IMR-90 (cell line): ENCODE measurements at regions not wholly inside any gene's neighbourhood (a gene's known extent, or its start where the extent isn't known, plus 50 kb on each side); places are given as distances from the start of the nearest gene placed in this dataset.

ENCODE experiments used
- ATAC-seq: fragments of 200-7000 bp; cut with Tn5 transposase; 2 replicates; pipeline ENCODE4 v1.9.1; 2020; ENCODE audit warnings: low read depth, mild to moderate bottlenecking, moderate library complexity
- BruUV-seq: library from RNA; stranded (reverse); fragments of 400-500 nt; replicated peaks from 2 replicates; lab custom pipeline; 2021; lab: Mats Ljungman, UMichigan
- CTCF ChIA-PET: fragments of 300-600 bp; formaldehyde crosslinking; extraction: SDS; loops from one replicate; lab custom pipeline; 2021; ENCODE audit warnings: antibody characterized with exemption; lab: Yijun Ruan, JAX
- POLR2A ChIA-PET: fragments of 300-600 bp; sonication (Branson Sonifier 250); formaldehyde crosslinking; loops from one replicate; lab custom pipeline; 2022; ENCODE audit warnings: antibody characterized with exemption; ENCODE audit not compliant: unreplicated experiment; lab: Charles Lee
- DNase-seq: peaks from one replicate; pipeline ENCODE4 v3.0.0; 2013
- H2AFZ ChIP-seq: replicated peaks from 2 replicates; pipeline ENCODE3; 2013; ENCODE audit warnings: low read length, mild to moderate bottlenecking; ENCODE audit not compliant: poor library complexity
- H2AK5ac ChIP-seq: 2 replicates; pipeline ENCODE4 v1.6.1; 2013; ENCODE audit warnings: low read depth, low read length, inconsistent platforms
- H2AK9ac ChIP-seq: replicated peaks from 2 replicates; pipeline ENCODE3; 2013; ENCODE audit warnings: mild to moderate bottlenecking, low read depth, low read length, moderate library complexity; ENCODE audit not compliant: poor library complexity
- H2BK120ac ChIP-seq: 2 replicates; pipeline ENCODE4 v1.6.1; 2013; ENCODE audit warnings: low read depth, low read length, inconsistent platforms
- H2BK15ac ChIP-seq: 3 replicates; pipeline ENCODE4 v1.6.1; 2013; ENCODE audit warnings: low read depth, low read length, inconsistent platforms
- H2BK20ac ChIP-seq: 2 replicates; pipeline ENCODE4 v1.6.1; 2013; ENCODE audit warnings: low read depth, mild to moderate bottlenecking, inconsistent platforms, low read length, moderate library complexity
- H2BK5ac ChIP-seq: 2 replicates; pipeline ENCODE4 v1.6.1; 2013; ENCODE audit warnings: mild to moderate bottlenecking, low read depth, low read length, inconsistent platforms; ENCODE audit not compliant: poor library complexity, severe bottlenecking
- H3K14ac ChIP-seq: replicated peaks from 2 replicates; pipeline ENCODE4 v1.6.1; 2013; ENCODE audit warnings: low read depth, low read length, inconsistent platforms
- H3K18ac ChIP-seq: 2 replicates; pipeline ENCODE4 v1.6.1; 2013; ENCODE audit warnings: low read depth, low read length, control low read depth
- H3K23ac ChIP-seq: 2 replicates; pipeline ENCODE4 v1.6.1; 2013; ENCODE audit warnings: low read depth, low read length, inconsistent platforms
- H3K27ac ChIP-seq: 2 replicates; pipeline ENCODE4 v1.5.1; 2013; ENCODE audit warnings: mild to moderate bottlenecking, control low read depth, low read length; ENCODE audit not compliant: insufficient read depth
- H3K27me3 ChIP-seq: 2 replicates; pipeline ENCODE4 v1.6.1; 2013; ENCODE audit warnings: low read length; ENCODE audit not compliant: control insufficient read depth, insufficient read depth
- H3K36me3 ChIP-seq: 2 replicates; pipeline ENCODE4 v1.6.1; 2013; ENCODE audit warnings: low read length, mixed read lengths; ENCODE audit not compliant: control insufficient read depth, insufficient read depth
- H3K4ac ChIP-seq: 2 replicates; pipeline ENCODE4 v1.6.1; 2013; ENCODE audit warnings: low read depth, low read length, inconsistent platforms
- H3K4me1 ChIP-seq: 2 replicates; pipeline ENCODE4 v1.6.1; 2013; ENCODE audit warnings: low read length, mixed read lengths; ENCODE audit not compliant: control insufficient read depth, insufficient read depth
- H3K4me2 ChIP-seq: 2 replicates; pipeline ENCODE4 v1.6.1; 2013; ENCODE audit warnings: low read depth, mild to moderate bottlenecking, control low read depth, low read length, moderate library complexity
- H3K4me3 ChIP-seq: 2 replicates; pipeline ENCODE4 v1.5.1; 2013; ENCODE audit warnings: low read depth, mild to moderate bottlenecking, control low read depth, low read length, moderate library complexity; ENCODE audit not compliant: insufficient read depth
- H3K56ac ChIP-seq: 2 replicates; pipeline ENCODE4 v1.6.1; 2013; ENCODE audit warnings: low read length, inconsistent platforms; ENCODE audit not compliant: insufficient read depth; ENCODE audit errors: extremely low read depth
- H3K79me1 ChIP-seq, 2 experiments: 2 replicates each; pipeline ENCODE4 v1.6.1; 2013; ENCODE audit warnings: low read length in 2 of 2, inconsistent platforms in 1 of 2, low read depth in 1 of 2
- H3K9ac ChIP-seq: 2 replicates; pipeline ENCODE4 v1.6.1; 2013; ENCODE audit warnings: low read depth, low read length, control low read depth
- H3K9me1 ChIP-seq: 2 replicates; pipeline ENCODE4 v1.6.1; 2013; ENCODE audit warnings: low read length, inconsistent platforms; ENCODE audit not compliant: insufficient read depth
- H3K9me3 ChIP-seq: 2 replicates; pipeline ENCODE4 v1.6.1; 2013; ENCODE audit warnings: low read length; ENCODE audit not compliant: control insufficient read depth, insufficient read depth
- H4K20me1 ChIP-seq: 2 replicates; pipeline ENCODE4 v1.6.1; 2013; ENCODE audit warnings: low read length, inconsistent platforms; ENCODE audit not compliant: insufficient read depth
- H4K5ac ChIP-seq: 2 replicates; pipeline ENCODE4 v1.6.1; 2013; ENCODE audit warnings: mild to moderate bottlenecking, low read depth, low read length, control low read depth
- H4K8ac ChIP-seq, 2 experiments: 2 replicates each; pipeline ENCODE4 v1.6.1; 2013; ENCODE audit warnings: low read depth in 2 of 2, low read length in 2 of 2, control low read depth in 1 of 2, inconsistent platforms in 1 of 2
- H4K91ac ChIP-seq: 2 replicates; pipeline ENCODE4 v1.6.1; 2013; ENCODE audit warnings: low read depth, low read length, inconsistent platforms; ENCODE audit not compliant: insufficient read depth
- BHLHE40 ChIP-seq: fragments of 150-350 bp; IDR thresholded peaks from 2 replicates; pipeline ENCODE4 v1.6.1; 2016; ENCODE audit warnings: mild to moderate bottlenecking, low read depth, low read length
- CEBPB ChIP-seq: IDR thresholded peaks from 2 replicates; pipeline ENCODE4 v1.6.1; 2012; ENCODE audit warnings: low read depth, low read length, improper control_type of control experiment
- CHD1 ChIP-seq: IDR thresholded peaks from 2 replicates; pipeline ENCODE4 v1.6.1; 2012; ENCODE audit warnings: low read depth, low read length, improper control_type of control experiment
- CTCF ChIP-seq: conservative IDR thresholded peaks from 2 replicates; pipeline ENCODE4 v1.5.1; 2012; ENCODE audit warnings: mild to moderate bottlenecking, low read depth, low read length, improper control_type of control experiment
- ELK1 ChIP-seq: fragments of 150-350 bp; IDR thresholded peaks from 2 replicates; pipeline ENCODE4 v1.6.1; 2016; ENCODE audit warnings: low read depth, mild to moderate bottlenecking, low read length, moderate library complexity, borderline replicate concordance
- FOS ChIP-seq: fragments of 150-350 bp; IDR thresholded peaks from 2 replicates; pipeline ENCODE4 v1.6.1; 2016; ENCODE audit warnings: low read depth, low read length
- MAFK ChIP-seq: IDR thresholded peaks from 2 replicates; pipeline ENCODE4 v1.6.1; 2012; ENCODE audit warnings: low read depth, low read length, improper control_type of control experiment
- MAZ ChIP-seq: IDR thresholded peaks from 2 replicates; pipeline ENCODE4 v1.6.1; 2012; ENCODE audit warnings: low read depth, mild to moderate bottlenecking, low read length, improper control_type of control experiment, moderate library complexity, borderline replicate concordance
- MXI1 ChIP-seq: IDR thresholded peaks from 2 replicates; pipeline ENCODE4 v1.6.1; 2012; ENCODE audit warnings: low read depth, mild to moderate bottlenecking, low read length, moderate library complexity, borderline replicate concordance
- NFE2L2 ChIP-seq: fragments of 150-350 bp; IDR thresholded peaks from 2 replicates; pipeline ENCODE4 v1.6.1; 2016; ENCODE audit warnings: low read depth, mild to moderate bottlenecking, low read length
- POLR2A ChIP-seq: IDR thresholded peaks from 2 replicates; pipeline ENCODE4 v1.6.1; 2012; ENCODE audit warnings: mild to moderate bottlenecking, low read depth, low read length
- RAD21 ChIP-seq: IDR thresholded peaks from 2 replicates; pipeline ENCODE4 v1.6.1; 2012; ENCODE audit warnings: low read length, improper control_type of control experiment
- RCOR1 ChIP-seq: IDR thresholded peaks from 2 replicates; pipeline ENCODE4 v1.6.1; 2012; ENCODE audit warnings: mild to moderate bottlenecking, low read length, improper control_type of control experiment; ENCODE audit not compliant: insufficient replicate concordance
- RFX5 ChIP-seq: IDR thresholded peaks from 2 replicates; pipeline ENCODE4 v1.8.0; 2012; ENCODE audit warnings: low read depth, mild to moderate bottlenecking, low read length, moderate library complexity
- SMC3 ChIP-seq: fragments of 150-350 bp; IDR thresholded peaks from 2 replicates; pipeline ENCODE4 v1.6.1; 2016; ENCODE audit warnings: low read depth, mild to moderate bottlenecking, antibody characterized with exemption, low read length, moderate library complexity
- USF2 ChIP-seq: fragments of 150-350 bp; IDR thresholded peaks from 2 replicates; pipeline ENCODE4 v1.6.1; 2017; ENCODE audit warnings: mild to moderate bottlenecking, antibody characterized with exemption, low read length, low read depth
- WGBS, 2 experiments: methylation state at CpG; one replicate each; pipeline versions ENCODE4 v1.1.5 to v1.1.7; 2013; ENCODE audit warnings: missing lambda C conversion rate in 2 of 2; ENCODE audit not compliant: insufficient read length in 1 of 2; ENCODE audit errors: extremely low coverage in 2 of 2; 5-methylcytosine and 5-hydroxymethylcytosine counted together
- dilution Hi-C: fragments of 300-500 bp; cut with HindIII; formaldehyde crosslinking; loops from one replicate; pipeline ENCODE4 v1.14.3; 2018; ENCODE audit warnings: low sequenced_read_pairs; ENCODE audit not compliant: unreplicated experiment
- in situ Hi-C: fragments of 300-500 bp; cut with MboI; formaldehyde crosslinking; loops from 3 replicates; pipeline ENCODE4 v1.14.3; 2019; ENCODE audit warnings: low sequenced_read_pairs, inconsistent platforms, mixed read lengths
- intact Hi-C: fragments of 100-400 bp; cut with micrococcal nuclease; formaldehyde crosslinking; loops from 2 replicates; pipeline ENCODE4 v1.10.0; 2022

GRCh38 chr1:187046293-187046692, 217.5 kb downstream of the PLA2G4A start:
- Histone ChIP-seq H2BK15ac (no peak overlapping the region), H3K9me1 (no peaks in the 10 kb centered on the region), H4K20me1 (no peaks in the 10 kb centered on the region), H3K79me1 (no peaks in the 10 kb centered on the region), H4K8ac (no peak overlapping the region), H3K27me3 (no peaks in the 10 kb centered on the region), H3K18ac (no peak overlapping the region), H4K91ac (no peak overlapping the region), H3K4ac (no peak overlapping the region), H3K9me3 (no peaks in the 10 kb centered on the region), H4K5ac (no peak overlapping the region), H3K27ac (no peak overlapping the region), H2BK20ac (no peak overlapping the region), H2AK5ac (no peak overlapping the region), H3K23ac (no peak overlapping the region), H3K56ac (no peak overlapping the region), H3K9ac (no peak overlapping the region), H3K4me3 (no peak overlapping the region), H3K4me1 (no peaks in the 10 kb centered on the region), H2BK5ac (no peak overlapping the region), H2BK120ac (no peak overlapping the region), H3K36me3 (no peaks in the 10 kb centered on the region), H2AFZ (no peak overlapping the region), H3K14ac (no peak overlapping the region), H2AK9ac (no peak overlapping the region), H3K4me2 (no peak overlapping the region)
- no peak for DNase-seq
- TF ChIP-seq NFE2L2 (no peak), MXI1 (no peak), USF2 (no peak), CEBPB (no peak), CTCF (no peak), RAD21 (no peak), ELK1 (no peak), CHD1 (no peak), MAZ (no peak), RFX5 (no peak), SMC3 (no peak), MAFK (no peak), BHLHE40 (no peak), RCOR1 (no peak), FOS (no peak), POLR2A (no peak)
- CTCF ChIA-PET, result no interaction called here
- POLR2A ChIA-PET, result no interaction called here
- intact Hi-C loops, result no loop called here
- 94% methylated on average over 3 of the region's 5 CpGs; no CpG with 5 or more reads in 1 of the 2 experiments for WGBS, 2 experiments
- in situ Hi-C loops, result no loop called here
- dilution Hi-C loops, result no loop called here
- BruUV-seq, result no TSS peak
- no peak for ATAC-seq
